OCI-LY1 (cell line): ENCODE measurements at regions not wholly inside any gene's neighbourhood (a gene's known extent, or its start where the extent isn't known, plus 50 kb on each side); places are given as distances from the start of the nearest gene placed in this dataset.

Source experiments
- H2AFZ ChIP-seq: fragments of 200-600 bp; sonication (generic), shearing (Covaris generic); 2 replicates; pipeline ENCODE4 v1.6.0; 2014; ENCODE audit warnings: antibody characterized with exemption, mild to moderate bottlenecking, low read length
- H3F3A ChIP-seq: fragments of 200-600 bp; sonication (generic), shearing (Covaris generic); 2 replicates; pipeline ENCODE4 v1.6.0; 2014; ENCODE audit warnings: mild to moderate bottlenecking, antibody characterized with exemption, low read length, moderate library complexity; ENCODE audit not compliant: insufficient read depth
- H3K27ac ChIP-seq: fragments of 200-600 bp; sonication (generic); 2 replicates; pipeline ENCODE4 v1.5.1; 2014; ENCODE audit warnings: low read length, mixed run types, mild to moderate bottlenecking, low read depth; ENCODE audit not compliant: poor library complexity, severe bottlenecking
- H3K27me3 ChIP-seq: fragments of 200-600 bp; sonication (generic); 2 replicates; pipeline ENCODE4 v1.6.0; 2014; ENCODE audit warnings: antibody characterized with exemption, mild to moderate bottlenecking, low read length, moderate library complexity; ENCODE audit not compliant: insufficient read depth
- H3K36me3 ChIP-seq: fragments of 200-600 bp; sonication (generic); 2 replicates; pipeline ENCODE4 v1.6.1; 2014; ENCODE audit warnings: mild to moderate bottlenecking, antibody characterized with exemption, low read length, moderate library complexity, mixed read lengths; ENCODE audit not compliant: insufficient read depth
- H3K4me1 ChIP-seq: fragments of 200-600 bp; sonication (generic); 2 replicates; pipeline ENCODE4 v1.5.1; 2014; ENCODE audit warnings: mild to moderate bottlenecking, low read length, moderate library complexity; ENCODE audit not compliant: insufficient read depth, severe bottlenecking
- H3K4me2 ChIP-seq: fragments of 200-600 bp; sonication (generic), shearing (Covaris generic); 2 replicates; pipeline ENCODE4 v1.6.1; 2014; ENCODE audit warnings: low read length
- H3K4me3 ChIP-seq: fragments of 200-600 bp; sonication (generic); 2 replicates; pipeline ENCODE4 v1.5.1; 2014; ENCODE audit warnings: low read length, low read depth, mild to moderate bottlenecking, mixed read lengths; ENCODE audit not compliant: poor library complexity, severe bottlenecking
- H3K79me2 ChIP-seq: fragments of 200-600 bp; shearing (Covaris generic); 2 replicates; pipeline ENCODE4 v1.6.1; 2016; ENCODE audit warnings: mixed run types, low read length, mixed read lengths; ENCODE audit not compliant: insufficient read depth
- H3K9ac ChIP-seq: fragments of 200-600 bp; sonication (generic), shearing (Covaris generic); 2 replicates; pipeline ENCODE4 v1.6.1; 2014; ENCODE audit warnings: mild to moderate bottlenecking, low read length, mixed read lengths
- H3K9me2 ChIP-seq: fragments of 200-600 bp; sonication (generic), shearing (Covaris generic); 2 replicates; pipeline ENCODE4 v1.6.1; 2014; ENCODE audit warnings: low read depth, mild to moderate bottlenecking, low read length, mixed read lengths
- H3K9me3 ChIP-seq: fragments of 200-600 bp; shearing (Covaris generic); 2 replicates; pipeline ENCODE4 v1.6.1; 2014; ENCODE audit warnings: low read length, mixed read lengths
- H4K20me1 ChIP-seq: fragments of 200-600 bp; sonication (generic), shearing (Covaris generic); 2 replicates; pipeline ENCODE4 v1.6.0; 2016; ENCODE audit warnings: mild to moderate bottlenecking, low read length; ENCODE audit not compliant: insufficient read depth
- CTCF ChIP-seq: fragments of 200-600 bp; sonication (generic), shearing (Covaris generic); IDR thresholded peaks from 2 replicates; pipeline ENCODE4 v1.5.1; 2017; ENCODE audit warnings: mild to moderate bottlenecking, antibody characterized with exemption, low read length, moderate library complexity, mixed read lengths
- EZH2 ChIP-seq: fragments of 200-600 bp; sonication (generic), shearing (Covaris generic); IDR thresholded peaks from 2 replicates; pipeline ENCODE4 v1.8.0; 2017; ENCODE audit warnings: borderline replicate concordance, mixed run types, mild to moderate bottlenecking, antibody characterized with exemption, low read length, moderate library complexity, mixed read lengths

GRCh38 chr3:30511524-30512251 is 94.7 kb upstream of the TGFBR2 start:
- Histone ChIP-seq H3K4me1 (no peaks in the 10 kb centered on the region), H3F3A (no peaks in the 10 kb centered on the region), H3K4me3 (no peak overlapping the region), H4K20me1 (no peaks in the 10 kb centered on the region), H3K27ac (no peak overlapping the region), H3K9me3 (no peaks in the 10 kb centered on the region), H2AFZ (no peak overlapping the region), H3K36me3 (no peaks in the 10 kb centered on the region), H3K27me3 (no peaks in the 10 kb centered on the region), H3K4me2 (no peak overlapping the region), H3K9ac (no peak overlapping the region), H3K9me2 (no peaks in the 10 kb centered on the region), H3K79me2 (no peaks in the 10 kb centered on the region)
- TF ChIP-seq EZH2 (no peak), CTCF (no peak)

- no peak overlapping the region for H3K27ac ChIP-seq
- H3K4me2 ChIP-seq = no peak overlapping the region
- no peaks in the 10 kb centered on the region for H3K9me2 ChIP-seq
- H2AFZ ChIP-seq = no peak overlapping the region
- H3K27me3 ChIP-seq = no peaks in the 10 kb centered on the region
- H3K4me1 ChIP-seq = no peaks in the 10 kb centered on the region
- H3K79me2 ChIP-seq = no peaks in the 10 kb centered on the region
- H3F3A ChIP-seq = no peaks in the 10 kb centered on the region
- no peaks in the 10 kb centered on the region for H3K36me3 ChIP-seq
- H3K4me3 ChIP-seq = no peak overlapping the region
- no peak overlapping the region for H3K9ac ChIP-seq
- TF ChIP-seq EZH2 (no peak), CTCF (no peak)
- no peaks in the 10 kb centered on the region for H4K20me1 ChIP-seq
- H3K9me3 ChIP-seq = no peaks in the 10 kb centered on the region
These were observed 93.8 kb upstream of the TGFBR2 start for GRCh38 chr3:30512576-30512975.

DNA sequence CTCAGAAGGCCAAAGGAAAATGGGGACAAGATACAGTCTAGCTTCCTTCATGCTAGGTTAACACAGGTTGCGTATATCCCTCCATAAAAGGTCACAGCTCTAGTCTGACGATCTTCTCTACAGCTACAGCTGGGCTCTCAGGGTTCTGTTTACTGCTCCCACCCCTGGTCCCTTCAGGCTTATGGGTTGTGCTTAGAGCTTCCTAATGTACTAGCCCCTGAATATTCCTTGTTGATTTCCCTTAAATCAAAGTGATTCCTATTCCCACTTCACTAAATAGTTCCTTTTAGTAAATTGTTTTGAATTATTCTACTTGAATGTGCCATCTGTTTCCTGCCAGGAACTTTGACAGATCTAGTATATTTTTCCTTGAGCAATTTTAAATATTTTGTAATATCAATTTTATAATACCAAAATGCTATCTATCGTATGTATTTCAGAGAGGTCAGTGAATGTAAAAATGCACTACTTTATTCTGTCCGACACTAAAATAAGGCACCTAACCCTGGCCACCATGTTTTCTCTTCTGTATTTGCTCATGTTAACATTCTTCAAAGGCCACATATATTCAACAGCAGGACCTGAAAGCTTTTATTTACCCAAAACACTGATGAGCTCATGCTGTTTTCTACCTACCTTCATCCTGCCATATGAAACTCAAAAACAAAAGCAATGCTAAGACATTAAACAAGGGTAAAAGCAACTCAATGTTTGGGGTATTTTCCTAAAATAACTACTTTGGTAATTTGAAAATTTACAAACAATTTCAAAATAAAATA is 92.8 kb upstream of the TGFBR2 start:
- H3K27ac ChIP-seq = no peak overlapping the region
- no peaks in the 10 kb centered on the region for H3K9me2 ChIP-seq
- no peaks in the 10 kb centered on the region for H3K27me3 ChIP-seq
- no peaks in the 10 kb centered on the region for H3K36me3 ChIP-seq
- TF ChIP-seq CTCF = no peak
- no peak for TF ChIP-seq EZH2
- no peaks in the 10 kb centered on the region for H3F3A ChIP-seq
- H3K4me2 ChIP-seq = no peak overlapping the region
- H4K20me1 ChIP-seq = no peaks in the 10 kb centered on the region
- no peaks in the 10 kb centered on the region for H3K9me3 ChIP-seq
- no peaks in the 10 kb centered on the region for H3K4me1 ChIP-seq
- no peak overlapping the region for H2AFZ ChIP-seq
- H3K9ac ChIP-seq = no peak overlapping the region
- no peak overlapping the region for H3K4me3 ChIP-seq
- no peaks in the 10 kb centered on the region for H3K79me2 ChIP-seq
